HG03460 (cell line): ENCODE measurements at regions not wholly inside any gene's neighbourhood (a gene's known extent, or its start where the extent isn't known, plus 50 kb on each side); places are given as distances from the start of the nearest gene placed in this dataset.

Experiments used
- ATAC-seq: cut with Tn5 transposase; IDR thresholded peaks from one replicate; pipeline ENCODE4 v1.9.1; 2021; ENCODE audit not compliant: unreplicated experiment

GRCh38 chr1:217224201-217224600 lies 406.7 kb downstream of the GPATCH2 start:
- no peak for ATAC-seq

GRCh38 chr1:217214551-217214950 lies 416.3 kb downstream of the GPATCH2 start:
- ATAC-seq = no peak

GRCh38 chr1:217211486-217211885 lies 419.4 kb downstream of the GPATCH2 start:
- no peak for ATAC-seq

- ATAC-seq = no peak
These were observed 425.3 kb downstream of the GPATCH2 start for GRCh38 chr1:217205578-217205977.

GRCh38 chr1:217196616-217197015 lies 434.3 kb downstream of the GPATCH2 start:
- no peak for ATAC-seq

- no peak for ATAC-seq
These were observed 437.7 kb downstream of the GPATCH2 start for GRCh38 chr1:217193151-217193550.

GRCh38 chr1:217191441-217191840 lies 439.4 kb downstream of the GPATCH2 start:
- ATAC-seq = no peak

- ATAC-seq = no peak
These were observed 440.5 kb downstream of the GPATCH2 start for GRCh38 chr1:217190359-217190758.

GRCh38 chr1:217189362-217189761 lies 441.5 kb downstream of the GPATCH2 start:
- ATAC-seq = no peak

- ATAC-seq = no peak
These were observed 442.3 kb downstream of the GPATCH2 start for GRCh38 chr1:217188280-217189237.

GRCh38 chr1:217186664-217187063 lies 444.2 kb downstream of the GPATCH2 start:
- ATAC-seq = no peak

GRCh38 chr1:217184854-217185253 lies 446.0 kb downstream of the GPATCH2 start:
- no peak for ATAC-seq

- no peak for ATAC-seq
These were observed 447.9 kb downstream of the GPATCH2 start for GRCh38 chr1:217182992-217183391.

GRCh38 chr1:217181756-217182155 lies 449.1 kb downstream of the GPATCH2 start:
- ATAC-seq = no peak

- ATAC-seq = no peak
These were observed 449.6 kb downstream of the GPATCH2 start for GRCh38 chr1:217181176-217181746.

- no peak for ATAC-seq
These were observed 450.4 kb downstream of the GPATCH2 start for GRCh38 chr1:217180443-217180842.

- no peak for ATAC-seq
These were observed 441.2 kb upstream of the ESRRG start for GRCh38 chr1:217164403-217164802.

- ATAC-seq = no peak
These were observed 430.1 kb upstream of the ESRRG start for GRCh38 chr1:217153361-217153760.

GRCh38 chr1:217150366-217150765 lies 427.1 kb upstream of the ESRRG start:
- no peak for ATAC-seq

GRCh38 chr1:217149791-217150190 lies 426.6 kb upstream of the ESRRG start:
- ATAC-seq = no peak

GRCh38 chr1:217141711-217142110 lies 418.5 kb upstream of the ESRRG start:
- ATAC-seq = no peak
